ENCODE measurements at regions not wholly inside any gene's neighbourhood (a gene's known extent, or its start where the extent isn't known, plus 50 kb on each side); places are given as distances from the start of the nearest gene placed in this dataset.

- TF ChIP-seq EZH2 (IDR thresholded peaks at IDR 0.05; ENCODE audit: low read depth), result no peak
- TF ChIP-seq, protein P1, sequence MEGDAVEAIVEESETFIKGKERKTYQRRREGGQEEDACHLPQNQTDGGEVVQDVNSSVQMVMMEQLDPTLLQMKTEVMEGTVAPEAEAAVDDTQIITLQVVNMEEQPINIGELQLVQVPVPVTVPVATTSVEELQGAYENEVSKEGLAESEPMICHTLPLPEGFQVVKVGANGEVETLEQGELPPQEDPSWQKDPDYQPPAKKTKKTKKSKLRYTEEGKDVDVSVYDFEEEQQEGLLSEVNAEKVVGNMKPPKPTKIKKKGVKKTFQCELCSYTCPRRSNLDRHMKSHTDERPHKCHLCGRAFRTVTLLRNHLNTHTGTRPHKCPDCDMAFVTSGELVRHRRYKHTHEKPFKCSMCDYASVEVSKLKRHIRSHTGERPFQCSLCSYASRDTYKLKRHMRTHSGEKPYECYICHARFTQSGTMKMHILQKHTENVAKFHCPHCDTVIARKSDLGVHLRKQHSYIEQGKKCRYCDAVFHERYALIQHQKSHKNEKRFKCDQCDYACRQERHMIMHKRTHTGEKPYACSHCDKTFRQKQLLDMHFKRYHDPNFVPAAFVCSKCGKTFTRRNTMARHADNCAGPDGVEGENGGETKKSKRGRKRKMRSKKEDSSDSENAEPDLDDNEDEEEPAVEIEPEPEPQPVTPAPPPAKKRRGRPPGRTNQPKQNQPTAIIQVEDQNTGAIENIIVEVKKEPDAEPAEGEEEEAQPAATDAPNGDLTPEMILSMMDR (conservative IDR thresholded peaks at IDR 0.05), result no peak
- Histone ChIP-seq H4K20me1 (ENCODE audit: insufficient read depth) (no peaks in the 10 kb centered on the region), H3K79me2 (ENCODE audit: low read depth) (no peaks in the 10 kb centered on the region), H3F3A (ENCODE audit: insufficient read depth, low read depth) (no peaks in the 10 kb centered on the region), H3K4me2 (no peak overlapping the region), H3K9me2 (ENCODE audit: insufficient read depth) (no peaks in the 10 kb centered on the region), H2AFZ (no peak overlapping the region), H3K27me3 (ENCODE audit: insufficient read depth, low read depth) (peaks cover 11% of the 10 kb centered on the region; the same call in 1 of the 2 replicates), H3K4me3 (no peak overlapping the region), H3K4me1 (replicated peaks; ENCODE audit: insufficient read depth) (no peaks in the 10 kb centered on the region), H3K27ac (no peak overlapping the region), H3K9me3 (ENCODE audit: insufficient read depth, low read depth) (no peaks in the 10 kb centered on the region), H3K36me3 (ENCODE audit: low read depth) (no peaks in the 10 kb centered on the region)
- no peak for DNase-seq
- BruUV-seq (replicated peaks), result no TSS peak
- ChIA-PET CTCF (no interaction called here), POLR2A (ENCODE audit: unreplicated experiment) (no interaction called here)
- intact Hi-C loops (cut with micrococcal nuclease; ENCODE audit: unreplicated experiment), result no loop called here
These were observed 190.9 kb downstream of the RPS24 start for GRCh38 chr10:78224602-78225001.

GRCh38 chr10:78225594-78225993 lies 191.9 kb downstream of the RPS24 start:
- H3K27me3 ChIP-seq (ENCODE audit: insufficient read depth, low read depth), result peaks cover 16% of the 10 kb centered on the region; the same call in 1 of the 2 replicates

DNA sequence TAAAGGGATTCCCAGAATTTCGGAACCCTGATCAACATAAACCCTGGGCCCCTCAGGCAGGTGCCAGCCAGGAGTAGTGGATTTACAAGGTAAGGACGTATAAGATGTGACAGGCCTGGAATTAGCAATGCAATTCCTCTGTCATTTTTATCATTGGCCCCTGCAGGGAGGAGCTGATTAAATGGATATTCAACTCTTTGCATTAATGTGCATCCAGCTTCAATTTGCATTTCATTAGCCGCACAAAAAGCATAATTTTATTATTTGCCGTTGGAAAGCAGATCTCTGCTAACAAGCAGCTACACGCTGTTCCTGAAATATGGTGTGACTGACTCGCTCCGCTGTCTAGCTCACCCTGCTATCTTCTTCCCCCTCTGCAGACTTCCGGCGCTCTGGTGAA lies 195.8 kb downstream of the RPS24 start:
- no peaks in the 10 kb centered on the region for H3K36me3 ChIP-seq (ENCODE audit: low read depth)
- TF ChIP-seq EZH2 (IDR thresholded peaks at IDR 0.05; ENCODE audit: low read depth), result no peak
- TF ChIP-seq, protein P1 (conservative IDR thresholded peaks at IDR 0.05), result no peak
- BruUV-seq (replicated peaks), result no TSS peak
- H3K4me3 ChIP-seq, result no peak overlapping the region
- ChIA-PET CTCF (no interaction called here), POLR2A (ENCODE audit: unreplicated experiment) (no interaction called here)
- H3K9me2 ChIP-seq (ENCODE audit: insufficient read depth), result no peaks in the 10 kb centered on the region
- H3F3A ChIP-seq (ENCODE audit: insufficient read depth, low read depth), result no peaks in the 10 kb centered on the region
- H3K27me3 ChIP-seq (ENCODE audit: insufficient read depth, low read depth), result peaks cover 13% of the 10 kb centered on the region; the same call in 1 of the 2 replicates
- intact Hi-C loops (cut with micrococcal nuclease; ENCODE audit: unreplicated experiment), result no loop called here
- H2AFZ ChIP-seq, result no peak overlapping the region
- no peaks in the 10 kb centered on the region for H4K20me1 ChIP-seq (ENCODE audit: insufficient read depth)
- H3K79me2 ChIP-seq (ENCODE audit: low read depth), result no peaks in the 10 kb centered on the region
- H3K9me3 ChIP-seq (ENCODE audit: insufficient read depth, low read depth), result no peaks in the 10 kb centered on the region
- H3K27ac ChIP-seq, result no peak overlapping the region
- no peaks in the 10 kb centered on the region for H3K4me1 ChIP-seq (replicated peaks; ENCODE audit: insufficient read depth)
- DNase-seq, result no peak
- no peak overlapping the region for H3K4me2 ChIP-seq

More at GRCh38 chr10:78225594-78225993, 191.9 kb downstream of the RPS24 start:
- Histone ChIP-seq H3K27ac (no peak overlapping the region), H4K20me1 (ENCODE audit: insufficient read depth) (no peaks in the 10 kb centered on the region), H3K9me3 (ENCODE audit: insufficient read depth, low read depth) (no peaks in the 10 kb centered on the region), H3K4me3 (no peak overlapping the region), H3K4me1 (replicated peaks; ENCODE audit: insufficient read depth) (no peaks in the 10 kb centered on the region), H3K79me2 (ENCODE audit: low read depth) (no peaks in the 10 kb centered on the region), H3F3A (ENCODE audit: insufficient read depth, low read depth) (no peaks in the 10 kb centered on the region), H3K9me2 (ENCODE audit: insufficient read depth) (no peaks in the 10 kb centered on the region), H2AFZ (no peak overlapping the region), H3K4me2 (no peak overlapping the region), H3K36me3 (ENCODE audit: low read depth) (no peaks in the 10 kb centered on the region)
- POLR2A ChIA-PET (ENCODE audit: unreplicated experiment), result no interaction called here
- intact Hi-C loops (cut with micrococcal nuclease; ENCODE audit: unreplicated experiment), result no loop called here
- TF ChIP-seq EZH2 (IDR thresholded peaks at IDR 0.05; ENCODE audit: low read depth), result no peak
- TF ChIP-seq, protein P1 (conservative IDR thresholded peaks at IDR 0.05), result no peak
- no peak for DNase-seq
- BruUV-seq (replicated peaks), result no TSS peak
- CTCF ChIA-PET, result no interaction called here

Measured in PC-9 (cell line).